ENCODE measurements at regions not wholly inside any gene's neighbourhood (a gene's known extent, or its start where the extent isn't known, plus 50 kb on each side); places are given as distances from the start of the nearest gene placed in this dataset.

- DNase-seq (ENCODE audit: low read depth): no peak
These were observed 414.4 kb downstream of the BRINP1 start for GRCh38 chr9:118954857-118955256.

- no peak for DNase-seq (ENCODE audit: low read depth)
These were observed 411.6 kb downstream of the BRINP1 start for GRCh38 chr9:118957585-118957984.

GRCh38 chr9:118959366-118959765 is 409.9 kb downstream of the BRINP1 start:
- DNase-seq (ENCODE audit: low read depth): no peak

GRCh38 chr9:118961857-118962256 is 407.4 kb downstream of the BRINP1 start:
- peak; percentile 63 for DNase-seq (ENCODE audit: low read depth)

GRCh38 chr9:118962426-118962825 is 406.8 kb downstream of the BRINP1 start:
- no peak for DNase-seq (ENCODE audit: low read depth)

- DNase-seq (ENCODE audit: low read depth): no peak
These were observed 405.6 kb downstream of the BRINP1 start for GRCh38 chr9:118963674-118964073.

- DNase-seq (ENCODE audit: low read depth): no peak
These were observed 401.3 kb downstream of the BRINP1 start for GRCh38 chr9:118967901-118968300.

GRCh38 chr9:118975736-118976135 is 393.5 kb downstream of the BRINP1 start:
- no peak for DNase-seq (ENCODE audit: low read depth)

GRCh38 chr9:118976160-118976559 is 393.1 kb downstream of the BRINP1 start:
- DNase-seq (ENCODE audit: low read depth): no peak

- DNase-seq (ENCODE audit: low read depth): no peak
These were observed 384.6 kb downstream of the BRINP1 start for GRCh38 chr9:118984607-118985006.

GRCh38 chr9:118985851-118986250 is 383.4 kb downstream of the BRINP1 start:
- no peak for DNase-seq (ENCODE audit: low read depth)

- DNase-seq (ENCODE audit: low read depth): no peak
These were observed 382.1 kb downstream of the BRINP1 start for GRCh38 chr9:118987167-118987566.

- DNase-seq (ENCODE audit: low read depth): no peak
These were observed 378.3 kb downstream of the BRINP1 start for GRCh38 chr9:118990949-118991348.

GRCh38 chr9:118991366-118992285 is 377.6 kb downstream of the BRINP1 start:
- no peak for DNase-seq (ENCODE audit: low read depth)

- DNase-seq (ENCODE audit: low read depth): no peak
These were observed 376.1 kb downstream of the BRINP1 start for GRCh38 chr9:118992813-118993794.

- no peak for DNase-seq (ENCODE audit: low read depth)
These were observed 375.3 kb downstream of the BRINP1 start for GRCh38 chr9:118993965-118994364.

- no peak for DNase-seq (ENCODE audit: low read depth)
These were observed 366.7 kb downstream of the BRINP1 start for GRCh38 chr9:119002491-119002890.

- DNase-seq (ENCODE audit: low read depth): peak; percentile 38
These were observed 366.0 kb downstream of the BRINP1 start for GRCh38 chr9:119003201-119003611.

- DNase-seq (ENCODE audit: low read depth): no peak
These were observed 365.2 kb downstream of the BRINP1 start for GRCh38 chr9:119003882-119004617.

- DNase-seq (ENCODE audit: low read depth): peak; percentile 97
These were observed 364.6 kb downstream of the BRINP1 start for GRCh38 chr9:119004618-119004990.

- peak; percentile 31 for DNase-seq (ENCODE audit: low read depth)
These were observed 364.1 kb downstream of the BRINP1 start for GRCh38 chr9:119005162-119005561.

- DNase-seq (ENCODE audit: low read depth): no peak
These were observed 360.0 kb downstream of the BRINP1 start for GRCh38 chr9:119009249-119009648.

Measured in HS-27A (cell line).